ENCODE measurements at regions not wholly inside any gene's neighbourhood (a gene's known extent, or its start where the extent isn't known, plus 50 kb on each side); places are given as distances from the start of the nearest gene placed in this dataset.

DNA sequence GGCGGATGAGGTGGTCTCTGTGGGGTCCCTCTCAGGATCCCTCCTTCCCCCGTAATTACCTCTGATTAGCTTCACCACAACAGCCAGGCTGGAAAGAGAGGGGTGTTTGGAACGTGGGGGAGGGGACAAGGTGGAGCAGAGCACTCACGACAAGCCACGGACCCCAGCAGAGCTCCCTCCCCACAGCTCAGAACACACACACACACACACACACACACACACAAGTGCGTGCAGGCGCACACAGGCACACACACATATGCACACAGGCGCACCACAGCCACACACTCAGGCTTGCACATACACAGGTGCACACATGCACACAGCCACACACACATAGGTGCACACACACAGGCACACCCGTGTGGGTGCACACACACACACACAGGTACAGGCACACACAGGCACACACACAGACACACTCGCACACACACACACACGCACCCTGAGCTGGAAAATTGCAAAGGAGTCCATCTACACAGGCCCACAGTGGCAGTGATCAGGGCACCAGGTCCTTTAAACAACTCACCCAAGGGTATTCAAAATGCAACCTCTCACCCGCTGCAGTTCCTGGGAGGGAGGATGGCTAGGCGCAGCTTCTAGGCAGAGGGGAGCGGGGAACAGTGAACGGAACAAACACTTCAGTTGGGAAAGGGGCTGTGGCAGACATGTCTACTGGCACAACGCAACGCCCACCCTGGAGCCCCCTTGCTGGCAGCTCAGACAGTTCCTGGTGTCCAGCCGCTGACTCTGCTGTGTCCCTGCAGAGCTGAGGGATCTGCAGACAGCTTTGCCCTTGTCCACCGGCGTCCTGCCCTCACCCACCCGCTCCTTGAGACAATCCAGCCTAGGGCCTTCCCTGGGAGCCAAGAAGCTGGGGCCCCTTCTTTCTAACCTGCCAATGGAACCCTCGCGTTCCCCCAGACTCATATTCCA lies 59.9 kb upstream of the DLX4 start (continued):
- TF ChIP-seq RBBP5 (IDR thresholded peaks at IDR 0.05; ENCODE audit: borderline replicate concordance, low read depth, low read length) (no peak), ZNF274 (IDR thresholded peaks at IDR 0.05; ENCODE audit: borderline replicate concordance, extremely low read depth, low read length) (no peak), NRF1 (IDR thresholded peaks at IDR 0.05; ENCODE audit: low read depth, low read length) (no peak)
- TF ChIP-seq, protein P1, sequence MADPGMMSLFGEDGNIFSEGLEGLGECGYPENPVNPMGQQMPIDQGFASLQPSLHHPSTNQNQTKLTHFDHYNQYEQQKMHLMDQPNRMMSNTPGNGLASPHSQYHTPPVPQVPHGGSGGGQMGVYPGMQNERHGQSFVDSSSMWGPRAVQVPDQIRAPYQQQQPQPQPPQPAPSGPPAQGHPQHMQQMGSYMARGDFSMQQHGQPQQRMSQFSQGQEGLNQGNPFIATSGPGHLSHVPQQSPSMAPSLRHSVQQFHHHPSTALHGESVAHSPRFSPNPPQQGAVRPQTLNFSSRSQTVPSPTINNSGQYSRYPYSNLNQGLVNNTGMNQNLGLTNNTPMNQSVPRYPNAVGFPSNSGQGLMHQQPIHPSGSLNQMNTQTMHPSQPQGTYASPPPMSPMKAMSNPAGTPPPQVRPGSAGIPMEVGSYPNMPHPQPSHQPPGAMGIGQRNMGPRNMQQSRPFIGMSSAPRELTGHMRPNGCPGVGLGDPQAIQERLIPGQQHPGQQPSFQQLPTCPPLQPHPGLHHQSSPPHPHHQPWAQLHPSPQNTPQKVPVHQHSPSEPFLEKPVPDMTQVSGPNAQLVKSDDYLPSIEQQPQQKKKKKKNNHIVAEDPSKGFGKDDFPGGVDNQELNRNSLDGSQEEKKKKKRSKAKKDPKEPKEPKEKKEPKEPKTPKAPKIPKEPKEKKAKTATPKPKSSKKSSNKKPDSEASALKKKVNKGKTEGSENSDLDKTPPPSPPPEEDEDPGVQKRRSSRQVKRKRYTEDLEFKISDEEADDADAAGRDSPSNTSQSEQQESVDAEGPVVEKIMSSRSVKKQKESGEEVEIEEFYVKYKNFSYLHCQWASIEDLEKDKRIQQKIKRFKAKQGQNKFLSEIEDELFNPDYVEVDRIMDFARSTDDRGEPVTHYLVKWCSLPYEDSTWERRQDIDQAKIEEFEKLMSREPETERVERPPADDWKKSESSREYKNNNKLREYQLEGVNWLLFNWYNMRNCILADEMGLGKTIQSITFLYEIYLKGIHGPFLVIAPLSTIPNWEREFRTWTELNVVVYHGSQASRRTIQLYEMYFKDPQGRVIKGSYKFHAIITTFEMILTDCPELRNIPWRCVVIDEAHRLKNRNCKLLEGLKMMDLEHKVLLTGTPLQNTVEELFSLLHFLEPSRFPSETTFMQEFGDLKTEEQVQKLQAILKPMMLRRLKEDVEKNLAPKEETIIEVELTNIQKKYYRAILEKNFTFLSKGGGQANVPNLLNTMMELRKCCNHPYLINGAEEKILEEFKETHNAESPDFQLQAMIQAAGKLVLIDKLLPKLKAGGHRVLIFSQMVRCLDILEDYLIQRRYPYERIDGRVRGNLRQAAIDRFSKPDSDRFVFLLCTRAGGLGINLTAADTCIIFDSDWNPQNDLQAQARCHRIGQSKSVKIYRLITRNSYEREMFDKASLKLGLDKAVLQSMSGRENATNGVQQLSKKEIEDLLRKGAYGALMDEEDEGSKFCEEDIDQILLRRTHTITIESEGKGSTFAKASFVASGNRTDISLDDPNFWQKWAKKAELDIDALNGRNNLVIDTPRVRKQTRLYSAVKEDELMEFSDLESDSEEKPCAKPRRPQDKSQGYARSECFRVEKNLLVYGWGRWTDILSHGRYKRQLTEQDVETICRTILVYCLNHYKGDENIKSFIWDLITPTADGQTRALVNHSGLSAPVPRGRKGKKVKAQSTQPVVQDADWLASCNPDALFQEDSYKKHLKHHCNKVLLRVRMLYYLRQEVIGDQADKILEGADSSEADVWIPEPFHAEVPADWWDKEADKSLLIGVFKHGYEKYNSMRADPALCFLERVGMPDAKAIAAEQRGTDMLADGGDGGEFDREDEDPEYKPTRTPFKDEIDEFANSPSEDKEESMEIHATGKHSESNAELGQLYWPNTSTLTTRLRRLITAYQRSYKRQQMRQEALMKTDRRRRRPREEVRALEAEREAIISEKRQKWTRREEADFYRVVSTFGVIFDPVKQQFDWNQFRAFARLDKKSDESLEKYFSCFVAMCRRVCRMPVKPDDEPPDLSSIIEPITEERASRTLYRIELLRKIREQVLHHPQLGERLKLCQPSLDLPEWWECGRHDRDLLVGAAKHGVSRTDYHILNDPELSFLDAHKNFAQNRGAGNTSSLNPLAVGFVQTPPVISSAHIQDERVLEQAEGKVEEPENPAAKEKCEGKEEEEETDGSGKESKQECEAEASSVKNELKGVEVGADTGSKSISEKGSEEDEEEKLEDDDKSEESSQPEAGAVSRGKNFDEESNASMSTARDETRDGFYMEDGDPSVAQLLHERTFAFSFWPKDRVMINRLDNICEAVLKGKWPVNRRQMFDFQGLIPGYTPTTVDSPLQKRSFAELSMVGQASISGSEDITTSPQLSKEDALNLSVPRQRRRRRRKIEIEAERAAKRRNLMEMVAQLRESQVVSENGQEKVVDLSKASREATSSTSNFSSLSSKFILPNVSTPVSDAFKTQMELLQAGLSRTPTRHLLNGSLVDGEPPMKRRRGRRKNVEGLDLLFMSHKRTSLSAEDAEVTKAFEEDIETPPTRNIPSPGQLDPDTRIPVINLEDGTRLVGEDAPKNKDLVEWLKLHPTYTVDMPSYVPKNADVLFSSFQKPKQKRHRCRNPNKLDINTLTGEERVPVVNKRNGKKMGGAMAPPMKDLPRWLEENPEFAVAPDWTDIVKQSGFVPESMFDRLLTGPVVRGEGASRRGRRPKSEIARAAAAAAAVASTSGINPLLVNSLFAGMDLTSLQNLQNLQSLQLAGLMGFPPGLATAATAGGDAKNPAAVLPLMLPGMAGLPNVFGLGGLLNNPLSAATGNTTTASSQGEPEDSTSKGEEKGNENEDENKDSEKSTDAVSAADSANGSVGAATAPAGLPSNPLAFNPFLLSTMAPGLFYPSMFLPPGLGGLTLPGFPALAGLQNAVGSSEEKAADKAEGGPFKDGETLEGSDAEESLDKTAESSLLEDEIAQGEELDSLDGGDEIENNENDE (IDR thresholded peaks at IDR 0.05; ENCODE audit: insufficient replicate concordance, low read length), result no peak
- TF ChIP-seq, protein P2, sequence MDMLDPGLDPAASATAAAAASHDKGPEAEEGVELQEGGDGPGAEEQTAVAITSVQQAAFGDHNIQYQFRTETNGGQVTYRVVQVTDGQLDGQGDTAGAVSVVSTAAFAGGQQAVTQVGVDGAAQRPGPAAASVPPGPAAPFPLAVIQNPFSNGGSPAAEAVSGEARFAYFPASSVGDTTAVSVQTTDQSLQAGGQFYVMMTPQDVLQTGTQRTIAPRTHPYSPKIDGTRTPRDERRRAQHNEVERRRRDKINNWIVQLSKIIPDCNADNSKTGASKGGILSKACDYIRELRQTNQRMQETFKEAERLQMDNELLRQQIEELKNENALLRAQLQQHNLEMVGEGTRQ (IDR thresholded peaks at IDR 0.05; ENCODE audit: low read length), result no peak
